Activated gamma-delta T cell (primary cell): ENCODE measurements at regions not wholly inside any gene's neighbourhood (a gene's known extent, or its start where the extent isn't known, plus 50 kb on each side); places are given as distances from the start of the nearest gene placed in this dataset.

ENCODE experiments used
- DNase-seq: peaks from one replicate; lab custom pipeline; 2025; lab: John Stamatoyannopoulos, UW

GRCh38 chrX:45306794-45307193 is 106.1 kb upstream of the DIPK2B start:
- DNase-seq: no peak

DNA sequence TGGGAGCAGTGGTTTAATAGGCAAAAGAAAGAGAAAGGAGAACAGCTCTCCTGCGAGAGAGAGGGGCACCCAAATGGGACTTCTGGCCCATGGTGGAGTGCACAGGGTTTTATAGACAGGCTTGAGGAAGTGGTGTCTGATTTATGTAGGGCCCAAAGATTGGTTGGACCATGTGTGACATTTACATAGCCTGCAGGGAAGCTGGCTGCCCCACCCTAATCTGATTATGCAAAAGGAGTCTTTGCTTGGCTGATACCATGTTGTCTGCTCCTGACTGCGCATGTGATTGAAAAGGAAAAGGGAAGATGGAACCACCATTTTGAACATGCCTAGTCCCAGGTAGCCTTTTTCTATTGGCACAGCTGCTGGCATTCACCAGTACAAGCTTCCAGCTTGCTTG is 100.0 kb upstream of the DIPK2B start:
- no peak for DNase-seq

- no peak for DNase-seq
Observed at GRCh38 chrX:45295259-45295986, 94.7 kb upstream of the DIPK2B start.

DNA sequence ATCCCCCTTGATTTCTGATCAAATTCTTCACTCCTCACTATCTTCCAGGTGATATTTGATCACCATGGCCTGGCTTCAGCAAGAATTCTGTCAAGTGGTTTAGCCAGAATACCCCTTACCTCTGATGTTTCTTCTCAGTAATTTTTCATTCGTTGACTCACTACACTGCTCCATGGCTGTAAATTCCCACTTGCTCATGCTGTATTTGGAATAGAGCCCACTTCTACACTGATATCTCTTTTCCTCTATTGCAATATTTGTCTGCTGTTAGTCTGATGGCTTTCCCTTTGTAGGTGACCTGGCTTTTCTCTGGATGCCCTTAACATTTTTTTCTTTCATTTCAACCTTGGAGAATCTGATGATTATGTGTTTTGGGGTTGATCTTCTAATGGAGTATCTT is 73.9 kb upstream of the DIPK2B start:
- no peak for DNase-seq

DNA sequence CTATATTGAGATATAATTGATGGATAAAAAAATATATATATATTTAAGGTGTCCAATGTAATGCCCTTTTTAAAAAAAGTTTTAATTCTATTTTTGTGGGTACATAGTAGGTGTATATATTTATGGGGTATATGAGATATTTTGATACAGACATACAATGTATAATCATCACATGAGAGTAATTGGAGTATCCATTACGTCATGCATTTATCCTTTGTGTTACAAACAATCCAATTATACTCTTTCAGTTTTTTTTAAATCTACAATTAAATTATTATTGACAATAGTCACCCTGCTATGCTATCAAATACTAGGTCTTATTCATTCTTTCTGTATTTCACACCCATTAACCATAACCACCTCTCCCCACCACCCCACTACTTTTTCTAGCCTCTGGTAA is 66.3 kb upstream of the DIPK2B start:
- DNase-seq: no peak

DNA sequence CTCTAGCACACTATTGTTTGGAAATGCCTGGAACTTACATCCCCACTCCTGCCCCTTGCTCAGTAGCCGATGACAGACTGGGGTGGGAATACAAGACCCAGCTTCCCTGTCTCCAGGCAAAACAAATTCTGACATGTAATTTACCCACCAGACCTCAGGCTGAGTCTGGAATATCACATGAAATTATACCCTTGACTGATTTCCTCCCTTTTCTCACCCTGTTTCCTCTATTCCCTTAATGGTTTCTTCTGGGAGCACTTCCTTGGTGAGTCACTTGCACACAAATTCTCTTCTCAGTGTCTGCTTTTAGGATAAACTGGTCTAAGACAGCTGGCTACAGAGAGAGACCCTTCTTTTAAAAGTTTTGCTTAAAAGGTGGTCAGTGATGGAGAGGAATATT is 65.8 kb upstream of the DIPK2B start:
- DNase-seq: no peak

DNA sequence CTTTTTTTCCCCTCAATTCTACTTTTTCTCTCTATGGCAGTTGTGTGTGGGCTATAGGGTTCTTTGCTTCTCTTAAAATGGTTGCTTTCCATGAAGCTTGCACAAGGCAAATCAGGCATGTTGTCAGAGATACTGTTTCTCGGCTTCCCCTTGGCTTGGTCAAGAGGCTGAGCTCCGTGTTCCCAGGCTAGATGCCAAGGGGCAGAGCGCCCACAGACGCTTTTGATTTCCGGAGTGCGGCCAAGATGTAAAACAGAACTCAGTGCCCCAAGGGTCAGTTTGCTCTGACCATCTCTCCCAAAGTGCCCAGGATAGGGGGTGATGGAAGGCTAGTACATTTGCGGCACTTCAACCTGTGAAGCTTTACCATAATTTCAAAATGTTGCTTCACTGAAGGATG is 64.2 kb upstream of the DIPK2B start:
- no peak for DNase-seq

GRCh38 chrX:45261471-45261870 is 60.8 kb upstream of the DIPK2B start:
- DNase-seq: no peak

GRCh38 chrX:45261005-45261404 is 60.3 kb upstream of the DIPK2B start:
- no peak for DNase-seq

- DNase-seq: no peak
Observed at GRCh38 chrX:45258731-45259402, 58.2 kb upstream of the DIPK2B start.
